HL-60 (cell line): ENCODE measurements at regions not wholly inside any gene's neighbourhood (a gene's known extent, or its start where the extent isn't known, plus 50 kb on each side); places are given as distances from the start of the nearest gene placed in this dataset.

Experiments
- DNase-seq, 2 experiments: peaks; one replicate each; pipeline ENCODE4 v3.0.0-alpha.2; 2010 to 2020; ENCODE audit warnings: low read depth in 1 of 2, low spot score in 1 of 2
- H3K27ac ChIP-seq: fragments of 250-450 bp; sonication (Bioruptor Pico); replicated peaks from 2 replicates; pipeline ENCODE4 v1.5.1; 2020; ENCODE audit warnings: mild to moderate bottlenecking, moderate library complexity
- H3K27me3 ChIP-seq: fragments of 250-450 bp; sonication (Bioruptor Pico); 2 replicates; pipeline ENCODE4 v1.5.1; 2021; ENCODE audit warnings: mild to moderate bottlenecking, moderate library complexity; ENCODE audit not compliant: insufficient read depth, poor library complexity, severe bottlenecking
- H3K4me3 ChIP-seq: replicated peaks from 2 replicates; pipeline ENCODE4 v1.5.1; 2011; ENCODE audit warnings: mild to moderate bottlenecking, control low read depth, low read length; ENCODE audit not compliant: insufficient read depth
- CTCF ChIP-seq: IDR thresholded peaks from one replicate; pipeline ENCODE4 v1.5.1; 2011; ENCODE audit warnings: low read length, control low read depth, inconsistent platforms; ENCODE audit not compliant: insufficient read depth
- GABPA ChIP-seq: IDR thresholded peaks from 2 replicates; pipeline ENCODE4 v1.6.1; 2012; ENCODE audit warnings: low read depth
- POLR2AphosphoS5 ChIP-seq: IDR thresholded peaks from 2 replicates; pipeline ENCODE4 v1.6.1; 2012; ENCODE audit warnings: low read depth
- REST ChIP-seq: IDR thresholded peaks from 2 replicates; pipeline ENCODE4 v1.6.1; 2012; ENCODE audit warnings: low read depth; ENCODE audit not compliant: insufficient replicate concordance
- SPI1 ChIP-seq: IDR thresholded peaks from 2 replicates; pipeline ENCODE4 v1.6.1; 2012; ENCODE audit warnings: low read depth, mild to moderate bottlenecking, borderline replicate concordance

- no peaks in the 10 kb centered on the region for H3K27me3 ChIP-seq
- DNase-seq: no peak
- TF ChIP-seq POLR2AphosphoS5: no peak
- no peak for TF ChIP-seq GABPA
- TF ChIP-seq CTCF: no peak
- TF ChIP-seq SPI1: no peak
- TF ChIP-seq REST: no peak
- no peak overlapping the region for H3K27ac ChIP-seq
- no peak overlapping the region for H3K4me3 ChIP-seq
These were observed 266.9 kb downstream of the KTN1 start for GRCh38 chr14:55846826-55847446.

GRCh38 chr14:55847766-55848165, 267.8 kb downstream of the KTN1 start:
- Histone ChIP-seq H3K4me3 (no peak overlapping the region), H3K27me3 (no peaks in the 10 kb centered on the region), H3K27ac (no peak overlapping the region)
- TF ChIP-seq CTCF (no peak), POLR2AphosphoS5 (no peak), SPI1 (no peak), GABPA (no peak), REST (no peak)
- no peak for DNase-seq

- no peak overlapping the region for H3K27ac ChIP-seq
These were observed 269.0 kb downstream of the KTN1 start for GRCh38 chr14:55848964-55849363.

More at GRCh38 chr14:55848964-55849363, 269.0 kb downstream of the KTN1 start:
- Histone ChIP-seq H3K27me3 (no peaks in the 10 kb centered on the region), H3K4me3 (no peak overlapping the region)
- no peak for TF ChIP-seq SPI1
- TF ChIP-seq POLR2AphosphoS5: no peak
- no peak for TF ChIP-seq REST
- no peak for TF ChIP-seq GABPA
- no peak for TF ChIP-seq CTCF
- no peak for DNase-seq
